HCT116 (cell line): ENCODE measurements at regions not wholly inside any gene's neighbourhood (a gene's known extent, or its start where the extent isn't known, plus 50 kb on each side); places are given as distances from the start of the nearest gene placed in this dataset.

Experiments used
- ATAC-seq: fragments of 200-7000 bp; cut with Tn5 transposase; 2 replicates; pipeline ENCODE4 v1.9.1; 2020; ENCODE audit warnings: mild to moderate bottlenecking, moderate library complexity
- BruUV-seq: library from RNA; stranded (reverse); fragments of 400-500 nt; replicated peaks from 2 replicates; lab custom pipeline; 2021; lab: Mats Ljungman, UMichigan
- CTCF ChIA-PET: fragments of 300-600 bp; sonication (Branson Sonifier 250); formaldehyde crosslinking; loops from one replicate; lab custom pipeline; 2021; ENCODE audit warnings: antibody characterized with exemption; lab: Charles Lee
- POLR2A ChIA-PET: fragments of 300-600, 350-600 bp; sonication (Branson Sonifier 250); formaldehyde crosslinking; loops from one replicate; lab custom pipeline; 2021; ENCODE audit warnings: antibody characterized with exemption; lab: Charles Lee
- RAD21 ChIA-PET, 2 experiments: fragments of 300-600 bp; sonication (Branson Sonifier 250); formaldehyde crosslinking; loops; one replicate each; lab custom pipeline; 2023; ENCODE audit warnings: low total read pairs in 2 of 2; ENCODE audit not compliant: uncharacterized antibody in 2 of 2, unreplicated experiment in 2 of 2, low non-redundant PET in 1 of 2; lab: Charles Lee
- DNase-seq: peaks from one replicate; pipeline ENCODE4 v3.0.0-alpha.2; 2010; ENCODE audit warnings: low read depth, low spot score
- H2AFZ ChIP-seq: fragments of 200-600 bp; shearing (Covaris generic), sonication (generic); 2 replicates; pipeline ENCODE4 v1.6.1; 2017; ENCODE audit warnings: low read depth, mixed run types, mixed read lengths, antibody characterized with exemption, low read length; ENCODE audit not compliant: poor library complexity, severe bottlenecking
- H3K27ac ChIP-seq: 2 replicates; pipeline ENCODE4 v1.5.1; 2012; ENCODE audit warnings: low read depth, low read length
- H3K27me3 ChIP-seq: fragments of 200-600 bp; sonication (generic); 2 replicates; pipeline ENCODE4 v1.6.1; 2016; ENCODE audit warnings: mixed run types, low read length, mixed read lengths; ENCODE audit not compliant: insufficient read depth
- H3K36me3 ChIP-seq, 2 experiments: fragments of 200-500 bp in 1 of 2; fragments of 200-600 bp in 1 of 2; sonication (Bioruptor generic) in 1 of 2; sonication (generic) in 1 of 2; 2 replicates each; pipeline versions ENCODE4 v1.5.1 to v1.6.1; 2014 to 2016; ENCODE audit warnings: low read length in 2 of 2, inconsistent platforms in 1 of 2, mixed read lengths in 1 of 2, mixed run types in 1 of 2; ENCODE audit not compliant: insufficient read depth in 2 of 2, control insufficient read depth in 1 of 2
- H3K4me1 ChIP-seq, 2 experiments: fragments of 200-600 bp in 1 of 2; sonication (generic) in 1 of 2; 2 replicates each; pipeline versions ENCODE4 v1.5.1 to v1.6.1; 2012 to 2017; ENCODE audit warnings: low read length in 2 of 2, inconsistent platforms in 1 of 2, mild to moderate bottlenecking in 1 of 2, mixed read lengths in 1 of 2, mixed run types in 1 of 2, moderate library complexity in 1 of 2; ENCODE audit not compliant: insufficient read depth in 2 of 2, control insufficient read depth in 1 of 2
- H3K4me2 ChIP-seq: fragments of 200-600 bp; sonication (generic); 2 replicates; pipeline ENCODE4 v1.6.1; 2017; ENCODE audit warnings: mixed run types, low read length, mixed read lengths
- H3K4me3 ChIP-seq, 2 experiments: fragments of 200-600 bp in 1 of 2; sonication (generic) in 1 of 2; replicated peaks in 1 of 2; 2 replicates each; pipeline ENCODE4 v1.5.1; 2011 to 2016; ENCODE audit warnings: low read length in 2 of 2, control low read depth in 1 of 2, low read depth in 1 of 2, mild to moderate bottlenecking in 1 of 2, mixed read lengths in 1 of 2, mixed run types in 1 of 2
- H3K79me2 ChIP-seq: fragments of 200-600 bp; sonication (generic); 2 replicates; pipeline ENCODE4 v1.6.1; 2017; ENCODE audit warnings: mild to moderate bottlenecking, mixed run types, low read length, moderate library complexity, mixed read lengths; ENCODE audit not compliant: insufficient read depth
- H3K9ac ChIP-seq: fragments of 200-600 bp; sonication (generic); 2 replicates; pipeline ENCODE4 v1.6.1; 2016; ENCODE audit warnings: low read length, mixed read lengths
- H3K9me2 ChIP-seq: fragments of 200-600 bp; sonication (generic), shearing (Covaris generic); 2 replicates; pipeline ENCODE4 v1.6.1; 2017; ENCODE audit warnings: mixed run types, mild to moderate bottlenecking, moderate library complexity; ENCODE audit not compliant: insufficient read depth
- H3K9me3 ChIP-seq, 2 experiments: fragments of 200-500 bp in 1 of 2; fragments of 200-600 bp in 1 of 2; sonication (Bioruptor generic) in 1 of 2; sonication (generic) in 1 of 2; 2 replicates each; pipeline ENCODE4 v1.6.1; 2014 to 2017; ENCODE audit warnings: low read length in 2 of 2, mixed read lengths in 2 of 2, inconsistent platforms in 1 of 2, low read depth in 1 of 2, mild to moderate bottlenecking in 1 of 2, mixed run types in 1 of 2, moderate library complexity in 1 of 2; ENCODE audit not compliant: control insufficient read depth in 1 of 2, insufficient read depth in 1 of 2
- H4K20me1 ChIP-seq: fragments of 200-600 bp; sonication (generic), shearing (Covaris generic); 2 replicates; pipeline ENCODE4 v1.6.1; 2017; ENCODE audit warnings: mixed run types, mild to moderate bottlenecking, moderate library complexity; ENCODE audit not compliant: insufficient read depth
- CBX3 ChIP-seq: IDR thresholded peaks from 2 replicates; pipeline ENCODE4 v1.6.1; 2012; ENCODE audit warnings: low read depth
- EGR1 ChIP-seq: IDR thresholded peaks from 2 replicates; pipeline ENCODE4 v1.6.1; 2012; ENCODE audit warnings: low read depth
- ELF1 ChIP-seq: IDR thresholded peaks from 2 replicates; pipeline ENCODE4 v1.6.1; 2012; ENCODE audit warnings: low read depth, borderline replicate concordance
- EZH2phosphoT487 ChIP-seq: fragments of 200-600 bp; IDR thresholded peaks from 2 replicates; pipeline ENCODE4 v1.6.1; 2018; ENCODE audit warnings: antibody characterized with exemption, borderline replicate concordance
- FOSL1 ChIP-seq: IDR thresholded peaks from 2 replicates; pipeline ENCODE4 v1.6.1; 2012; ENCODE audit warnings: low read depth
- JUND ChIP-seq: IDR thresholded peaks from 2 replicates; pipeline ENCODE4 v1.6.1; 2012
- MAX ChIP-seq: IDR thresholded peaks from 2 replicates; pipeline ENCODE4 v1.6.1; 2012
- POLR2A ChIP-seq: IDR thresholded peaks from 2 replicates; pipeline ENCODE4 v1.7.0; 2011; ENCODE audit warnings: borderline replicate concordance; ENCODE audit not compliant: insufficient read depth, insufficient read length; ENCODE audit errors: extremely low read depth
- RAD21 ChIP-seq: IDR thresholded peaks from 2 replicates; pipeline ENCODE4 v1.6.1; 2012; ENCODE audit warnings: low read depth, mild to moderate bottlenecking
- SP1 ChIP-seq: IDR thresholded peaks from 2 replicates; pipeline ENCODE4 v1.6.1; 2012; ENCODE audit warnings: low read depth
- SRF ChIP-seq: IDR thresholded peaks from 2 replicates; pipeline ENCODE4 v1.6.1; 2012; ENCODE audit warnings: low read depth
- YY1 ChIP-seq: IDR thresholded peaks from 2 replicates; pipeline ENCODE4 v1.6.1; 2011; ENCODE audit warnings: low read length, low read depth, moderate library complexity, mild to moderate bottlenecking; ENCODE audit not compliant: insufficient replicate concordance; ENCODE audit errors: extremely low read depth
- ZFX ChIP-seq: fragments of 450-650 bp; IDR thresholded peaks from 2 replicates; pipeline ENCODE4 v1.6.1; 2017
- ZNF274 ChIP-seq: fragments of 200-500 bp; sonication (Bioruptor generic); IDR thresholded peaks from 2 replicates; pipeline ENCODE4 v1.6.1; 2014; ENCODE audit warnings: mild to moderate bottlenecking, low read depth, low read length, inconsistent platforms
- intact Hi-C: fragments of 100-400 bp; cut with micrococcal nuclease; formaldehyde crosslinking; loops from 2 replicates; pipeline ENCODE4 v1.10.0; 2022

GRCh38 chr2:221245045-221245444, 327.1 kb downstream of the EPHA4 start:
- ATAC-seq, result no peak
- Histone ChIP-seq H3K9me2 (no peaks in the 10 kb centered on the region), H3K9me3 (no peaks in the 10 kb centered on the region), H3K4me2 (no peak overlapping the region), H3K9ac (no peak overlapping the region), H2AFZ (no peak overlapping the region), H3K79me2 (no peaks in the 10 kb centered on the region), H4K20me1 (no peaks in the 10 kb centered on the region), H3K4me3 (no peak overlapping the region), H3K27ac (no peak overlapping the region), H3K27me3 (no peaks in the 10 kb centered on the region), H3K4me1 (no peaks in the 10 kb centered on the region), H3K36me3 (no peaks in the 10 kb centered on the region)
- TF ChIP-seq ZFX, result no peak
- TF ChIP-seq YY1, result no peak
- TF ChIP-seq RAD21, result no peak
- no peak for TF ChIP-seq ZNF274
- TF ChIP-seq SRF, result no peak
- no peak for TF ChIP-seq ELF1
- TF ChIP-seq JUND, result no peak
- no peak for TF ChIP-seq SP1
- ChIA-PET CTCF (no interaction called here), POLR2A (no interaction called here), RAD21 (no interaction called here)
- DNase-seq, result no peak
- intact Hi-C loops, result no loop called here
- BruUV-seq, result no TSS peak

GRCh38 chr2:221245772-221246171, 326.3 kb downstream of the EPHA4 start:
- H2AFZ ChIP-seq, result no peak overlapping the region
- no peaks in the 10 kb centered on the region for H3K79me2 ChIP-seq
- H3K4me2 ChIP-seq, result no peak overlapping the region
- BruUV-seq, result no TSS peak
- no peak overlapping the region for H3K27ac ChIP-seq
- H3K9me2 ChIP-seq, result no peaks in the 10 kb centered on the region
- ChIA-PET POLR2A (no interaction called here), RAD21 (no interaction called here), CTCF (no interaction called here)
- DNase-seq (no peak), ATAC-seq (no peak)
- H3K27me3 ChIP-seq, result no peaks in the 10 kb centered on the region
- intact Hi-C loops, result no loop called here
- H3K9me3 ChIP-seq, result no peaks in the 10 kb centered on the region
- no peaks in the 10 kb centered on the region for H3K36me3 ChIP-seq
- H3K4me3 ChIP-seq, result no peak overlapping the region
- no peaks in the 10 kb centered on the region for H3K4me1 ChIP-seq
- TF ChIP-seq CBX3 (no peak), MAX (no peak), EZH2phosphoT487 (no peak), POLR2A (no peak), ZNF274 (no peak), SP1 (no peak), YY1 (no peak), ZFX (no peak), SRF (no peak), FOSL1 (no peak), RAD21 (no peak), EGR1 (no peak)
- no peak overlapping the region for H3K9ac ChIP-seq
- no peaks in the 10 kb centered on the region for H4K20me1 ChIP-seq
